ENCODE measurements at regions not wholly inside any gene's neighbourhood (a gene's known extent, or its start where the extent isn't known, plus 50 kb on each side); places are given as distances from the start of the nearest gene placed in this dataset.

- no peak for DNase-seq
Observed at GRCh38 chr22:27679693-27680488, 121.7 kb downstream of the MN1 start.

GRCh38 chr22:27680636-27681035 is 120.9 kb downstream of the MN1 start:
- DNase-seq: no peak

- no peak for DNase-seq
Observed at GRCh38 chr22:27681037-27681436, 120.5 kb downstream of the MN1 start.

- no peak for DNase-seq
Observed at GRCh38 chr22:27682437-27682836, 119.1 kb downstream of the MN1 start.

- DNase-seq: no peak
Observed at GRCh38 chr22:27684901-27685300, 116.7 kb downstream of the MN1 start.

- DNase-seq: no peak
Observed at GRCh38 chr22:27685515-27685914, 116.0 kb downstream of the MN1 start.

- DNase-seq: no peak
Observed at GRCh38 chr22:27685970-27686369, 115.6 kb downstream of the MN1 start.

- no peak for DNase-seq
Observed at GRCh38 chr22:27686534-27686933, 115.0 kb downstream of the MN1 start.

- no peak for DNase-seq
Observed at GRCh38 chr22:27687984-27688545, 113.5 kb downstream of the MN1 start.

GRCh38 chr22:27689664-27690063 is 111.9 kb downstream of the MN1 start:
- no peak for DNase-seq

GRCh38 chr22:27690599-27690998 is 111.0 kb downstream of the MN1 start:
- no peak for DNase-seq

GRCh38 chr22:27692243-27692642 is 109.3 kb downstream of the MN1 start:
- DNase-seq: no peak

GRCh38 chr22:27695925-27696324 is 105.6 kb downstream of the MN1 start:
- no peak for DNase-seq

- DNase-seq: no peak
Observed at GRCh38 chr22:27697888-27698287, 103.7 kb downstream of the MN1 start.

Data from T-helper 1 cell (primary cell).